Karpas-422 (cell line): ENCODE measurements at regions not wholly inside any gene's neighbourhood (a gene's known extent, or its start where the extent isn't known, plus 50 kb on each side); places are given as distances from the start of the nearest gene placed in this dataset.

Source experiments
- DNase-seq: peaks from one replicate; pipeline ENCODE4 v3.0.0-alpha.2; 2015
- H2AFZ ChIP-seq: fragments of 200-600 bp; sonication (generic); 2 replicates; pipeline ENCODE4 v1.6.1; 2014; ENCODE audit warnings: antibody characterized with exemption, low read length, mixed read lengths
- H3K27ac ChIP-seq: fragments of 200-600 bp; sonication (generic); 2 replicates; pipeline ENCODE4 v1.5.1; 2014; ENCODE audit warnings: mild to moderate bottlenecking, low read length, moderate library complexity
- H3K27me3 ChIP-seq: fragments of 200-600 bp; sonication (generic); 2 replicates; pipeline ENCODE4 v1.6.1; 2014; ENCODE audit warnings: low read length, mixed read lengths
- H3K36me3 ChIP-seq: fragments of 200-600 bp; sonication (generic); 2 replicates; pipeline ENCODE4 v1.6.1; 2014; ENCODE audit warnings: low read length, mixed read lengths; ENCODE audit not compliant: insufficient read depth
- H3K4me1 ChIP-seq: fragments of 200-600 bp; sonication (generic); 2 replicates; pipeline ENCODE4 v1.6.1; 2014; ENCODE audit warnings: mild to moderate bottlenecking, low read length, mixed read lengths
- H3K4me2 ChIP-seq: fragments of 200-600 bp; sonication (generic); 2 replicates; pipeline ENCODE4 v1.6.1; 2014; ENCODE audit warnings: low read length, low read depth, mild to moderate bottlenecking; ENCODE audit not compliant: poor library complexity, severe bottlenecking
- H3K4me3 ChIP-seq: fragments of 200-600 bp; sonication (generic); 2 replicates; pipeline ENCODE4 v1.5.1; 2014; ENCODE audit warnings: mild to moderate bottlenecking, antibody characterized with exemption, low read length, mixed read lengths
- H3K79me2 ChIP-seq: fragments of 200-600 bp; sonication (generic); 2 replicates; pipeline ENCODE4 v1.6.1; 2014; ENCODE audit warnings: mild to moderate bottlenecking, low read length, mixed read lengths
- H3K9ac ChIP-seq: fragments of 200-600 bp; sonication (generic); 2 replicates; pipeline ENCODE4 v1.6.0; 2014; ENCODE audit warnings: low read length
- H3K9me2 ChIP-seq: fragments of 200-600 bp; sonication (generic), shearing (Covaris generic); replicated peaks from 2 replicates; pipeline ENCODE4 v1.6.0; 2014; ENCODE audit warnings: mild to moderate bottlenecking, low read length, moderate library complexity; ENCODE audit not compliant: insufficient read depth
- H3K9me3 ChIP-seq: fragments of 300-700, 200-600 bp; sonication (generic); 2 replicates; pipeline ENCODE4 v1.6.1; 2014; ENCODE audit warnings: low read length, mixed read lengths
- H4K20me1 ChIP-seq: fragments of 200-600 bp; sonication (generic); 2 replicates; pipeline ENCODE4 v1.6.1; 2014; ENCODE audit warnings: mild to moderate bottlenecking, antibody characterized with exemption, low read length, low read depth; ENCODE audit not compliant: insufficient read depth

- Histone ChIP-seq H3K4me2 (no peak overlapping the region), H2AFZ (no peak overlapping the region), H3K4me1 (no peaks in the 10 kb centered on the region), H3K9me2 (no peaks in the 10 kb centered on the region), H3K79me2 (no peaks in the 10 kb centered on the region), H3K36me3 (no peaks in the 10 kb centered on the region), H3K27me3 (no peaks in the 10 kb centered on the region), H3K4me3 (no peak overlapping the region), H3K27ac (no peak overlapping the region), H3K9me3 (no peaks in the 10 kb centered on the region), H4K20me1 (no peaks in the 10 kb centered on the region), H3K9ac (no peak overlapping the region)
- DNase-seq: no peak
Measured at GRCh38 chr10:1935912-1936311, 198.6 kb upstream of the ADARB2 start.

DNA sequence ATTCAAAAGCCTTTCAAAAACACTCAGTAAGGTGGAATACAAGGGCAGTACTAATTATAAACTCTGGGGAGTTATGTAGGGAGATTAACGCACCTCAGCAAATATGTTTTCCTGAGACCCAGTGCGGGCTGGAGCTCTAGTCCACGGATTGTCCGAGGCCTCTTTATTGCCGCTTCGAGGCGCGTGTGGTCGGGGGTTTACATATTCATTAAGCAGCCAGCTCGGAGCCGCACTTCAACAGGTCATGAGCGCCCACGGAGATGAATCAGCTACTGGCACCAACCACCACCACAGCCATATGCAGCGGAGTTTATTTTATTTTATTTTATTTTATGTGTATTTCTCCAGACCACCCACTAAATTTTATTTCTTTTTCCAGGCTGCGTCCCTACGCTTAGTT, 195.9 kb upstream of the ADARB2 start:
- DNase-seq: no peak
- Histone ChIP-seq H3K36me3 (no peaks in the 10 kb centered on the region), H3K9me3 (no peaks in the 10 kb centered on the region), H2AFZ (no peak overlapping the region), H3K9ac (no peak overlapping the region), H4K20me1 (no peaks in the 10 kb centered on the region), H3K79me2 (no peaks in the 10 kb centered on the region), H3K27ac (no peak overlapping the region), H3K4me1 (no peaks in the 10 kb centered on the region), H3K9me2 (no peaks in the 10 kb centered on the region), H3K4me2 (no peak overlapping the region), H3K4me3 (no peak overlapping the region), H3K27me3 (no peaks in the 10 kb centered on the region)

DNA sequence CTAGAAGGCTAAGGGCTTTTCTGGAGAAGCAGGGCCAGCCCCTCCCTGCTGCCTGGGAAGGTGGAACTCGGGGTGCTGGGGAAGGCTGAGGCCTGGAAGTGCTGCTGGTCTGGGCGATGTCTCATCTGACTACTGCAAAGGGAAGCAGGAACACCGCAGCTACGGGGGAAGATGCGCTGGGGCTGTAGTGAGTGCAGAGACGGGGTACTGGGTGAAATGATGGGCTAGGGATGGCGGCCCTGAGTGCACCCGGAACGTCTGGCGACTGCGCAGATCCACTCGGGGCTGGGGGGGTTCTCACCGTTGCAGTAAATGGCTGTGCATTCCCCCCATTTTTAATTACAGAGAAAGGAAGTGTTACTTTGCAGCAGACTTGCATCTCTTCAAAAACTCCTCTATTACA, 195.4 kb upstream of the ADARB2 start:
- Histone ChIP-seq H3K79me2 (no peaks in the 10 kb centered on the region), H3K9ac (no peak overlapping the region), H3K9me2 (no peaks in the 10 kb centered on the region), H3K9me3 (no peaks in the 10 kb centered on the region), H3K4me2 (no peak overlapping the region), H3K4me3 (no peak overlapping the region), H3K27me3 (no peaks in the 10 kb centered on the region), H3K36me3 (no peaks in the 10 kb centered on the region), H2AFZ (no peak overlapping the region), H3K27ac (no peak overlapping the region), H3K4me1 (no peaks in the 10 kb centered on the region), H4K20me1 (no peaks in the 10 kb centered on the region)
- DNase-seq: no peak

DNA sequence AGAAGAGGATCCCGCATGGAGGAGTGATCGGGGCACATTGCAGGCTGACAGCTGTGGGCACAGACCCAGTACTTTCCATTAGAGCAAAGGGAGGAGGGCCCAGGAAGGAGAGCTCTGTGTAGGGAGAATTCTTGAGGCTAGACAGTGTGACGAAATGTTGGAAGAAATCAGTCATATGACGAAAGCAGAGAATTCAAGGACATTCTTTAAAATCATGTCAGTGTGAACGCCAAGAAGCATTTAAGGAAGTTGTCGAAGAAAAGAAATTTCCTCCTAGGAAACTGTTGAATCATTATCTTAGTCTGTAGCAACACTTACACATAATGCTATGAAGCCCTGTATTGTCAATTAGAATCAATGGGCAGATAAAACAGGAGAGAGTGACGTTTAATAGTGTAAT, 191.3 kb upstream of the ADARB2 start:
- Histone ChIP-seq H4K20me1 (no peaks in the 10 kb centered on the region), H2AFZ (no peak overlapping the region), H3K9me2 (no peaks in the 10 kb centered on the region), H3K9ac (no peak overlapping the region), H3K79me2 (no peaks in the 10 kb centered on the region), H3K4me3 (no peak overlapping the region), H3K9me3 (no peaks in the 10 kb centered on the region), H3K27ac (no peak overlapping the region), H3K27me3 (no peaks in the 10 kb centered on the region), H3K4me2 (no peak overlapping the region), H3K36me3 (no peaks in the 10 kb centered on the region), H3K4me1 (no peaks in the 10 kb centered on the region)
- no peak for DNase-seq

DNA sequence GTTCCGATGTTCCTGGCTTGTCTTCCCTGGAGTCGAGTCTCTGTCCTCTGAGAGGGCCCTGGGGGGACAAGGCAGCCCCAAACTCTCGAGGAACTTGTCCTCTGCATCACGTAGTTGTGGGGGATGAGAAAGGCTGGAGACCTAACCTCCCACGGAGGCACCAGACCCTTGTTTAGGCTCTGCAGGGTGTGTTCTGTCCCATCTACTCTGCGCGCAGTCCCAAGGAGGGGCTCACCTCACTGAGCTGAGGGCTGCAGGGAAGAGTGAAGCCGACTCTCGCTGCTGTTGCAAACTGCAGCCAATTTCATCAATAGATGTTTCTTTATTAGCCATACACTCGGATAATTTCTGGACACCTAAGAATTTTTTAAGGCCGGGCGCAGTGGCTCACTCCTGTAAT, 186.7 kb upstream of the ADARB2 start:
- no peak overlapping the region for H3K27ac ChIP-seq
- no peaks in the 10 kb centered on the region for H3K79me2 ChIP-seq
- H3K4me1 ChIP-seq: no peaks in the 10 kb centered on the region
- no peaks in the 10 kb centered on the region for H4K20me1 ChIP-seq
- H3K4me3 ChIP-seq: no peak overlapping the region
- DNase-seq: no peak
- no peaks in the 10 kb centered on the region for H3K36me3 ChIP-seq
- no peaks in the 10 kb centered on the region for H3K9me3 ChIP-seq
- no peak overlapping the region for H3K9ac ChIP-seq
- no peak overlapping the region for H2AFZ ChIP-seq
- H3K27me3 ChIP-seq: no peaks in the 10 kb centered on the region
- no peak overlapping the region for H3K4me2 ChIP-seq
- H3K9me2 ChIP-seq: no peaks in the 10 kb centered on the region

GRCh38 chr10:1923586-1923985, 186.3 kb upstream of the ADARB2 start:
- no peak overlapping the region for H3K4me2 ChIP-seq
- H3K4me3 ChIP-seq: no peak overlapping the region
- no peaks in the 10 kb centered on the region for H3K9me3 ChIP-seq
- no peaks in the 10 kb centered on the region for H4K20me1 ChIP-seq
- no peaks in the 10 kb centered on the region for H3K36me3 ChIP-seq
- no peaks in the 10 kb centered on the region for H3K4me1 ChIP-seq
- DNase-seq: no peak
- no peaks in the 10 kb centered on the region for H3K9me2 ChIP-seq
- H2AFZ ChIP-seq: no peak overlapping the region
- no peak overlapping the region for H3K27ac ChIP-seq
- no peaks in the 10 kb centered on the region for H3K79me2 ChIP-seq
- H3K9ac ChIP-seq: no peak overlapping the region
- no peaks in the 10 kb centered on the region for H3K27me3 ChIP-seq

- Histone ChIP-seq H3K4me2 (no peak overlapping the region), H3K36me3 (no peaks in the 10 kb centered on the region), H4K20me1 (no peaks in the 10 kb centered on the region), H3K9me2 (no peaks in the 10 kb centered on the region), H2AFZ (no peak overlapping the region), H3K9ac (no peak overlapping the region), H3K27ac (no peak overlapping the region), H3K4me3 (no peak overlapping the region), H3K9me3 (no peaks in the 10 kb centered on the region), H3K27me3 (no peaks in the 10 kb centered on the region), H3K79me2 (no peaks in the 10 kb centered on the region), H3K4me1 (no peaks in the 10 kb centered on the region)
- no peak for DNase-seq
Measured at GRCh38 chr10:1920941-1921340, 183.6 kb upstream of the ADARB2 start.

GRCh38 chr10:1920127-1920526, 182.8 kb upstream of the ADARB2 start:
- no peak overlapping the region for H3K9ac ChIP-seq
- DNase-seq: no peak
- H2AFZ ChIP-seq: no peak overlapping the region
- no peaks in the 10 kb centered on the region for H3K79me2 ChIP-seq
- H3K27ac ChIP-seq: no peak overlapping the region
- H3K4me2 ChIP-seq: no peak overlapping the region
- no peaks in the 10 kb centered on the region for H4K20me1 ChIP-seq
- no peaks in the 10 kb centered on the region for H3K4me1 ChIP-seq
- H3K27me3 ChIP-seq: no peaks in the 10 kb centered on the region
- no peaks in the 10 kb centered on the region for H3K9me3 ChIP-seq
- H3K36me3 ChIP-seq: no peaks in the 10 kb centered on the region
- H3K4me3 ChIP-seq: no peak overlapping the region
- no peaks in the 10 kb centered on the region for H3K9me2 ChIP-seq

GRCh38 chr10:1911771-1912170, 174.4 kb upstream of the ADARB2 start:
- Histone ChIP-seq H3K4me3 (no peak overlapping the region), H3K79me2 (no peaks in the 10 kb centered on the region), H3K9ac (no peak overlapping the region), H3K4me2 (no peak overlapping the region), H3K4me1 (no peaks in the 10 kb centered on the region), H2AFZ (no peak overlapping the region), H3K9me2 (no peaks in the 10 kb centered on the region), H3K27me3 (no peaks in the 10 kb centered on the region), H4K20me1 (no peaks in the 10 kb centered on the region), H3K36me3 (no peaks in the 10 kb centered on the region), H3K27ac (no peak overlapping the region), H3K9me3 (no peaks in the 10 kb centered on the region)
- no peak for DNase-seq
